Endodermal cell (in vitro differentiated cells): ENCODE measurements at regions not wholly inside any gene's neighbourhood (a gene's known extent, or its start where the extent isn't known, plus 50 kb on each side); places are given as distances from the start of the nearest gene placed in this dataset.

Experiments used
- DNase-seq: peaks from one replicate; pipeline ENCODE4 v3.0.0-alpha.2; 2017
- H3K27ac ChIP-seq: 2 replicates; pipeline ENCODE4 v1.5.1; 2013; ENCODE audit warnings: mild to moderate bottlenecking, low read depth, low read length, moderate library complexity
- H3K27me3 ChIP-seq: 2 replicates; pipeline ENCODE4 v1.6.1; 2013; ENCODE audit warnings: mild to moderate bottlenecking, low read length, moderate library complexity; ENCODE audit not compliant: insufficient read depth, control insufficient read depth, poor library complexity, severe bottlenecking
- H3K36me3 ChIP-seq: 2 replicates; pipeline ENCODE4 v1.7.0; 2013; ENCODE audit warnings: mild to moderate bottlenecking, low read length, moderate library complexity; ENCODE audit not compliant: control insufficient read depth, insufficient read depth
- H3K4me1 ChIP-seq: one replicate; pipeline ENCODE4 v1.7.0; 2013; ENCODE audit warnings: low read length; ENCODE audit not compliant: control insufficient read depth, insufficient read depth
- H3K4me3 ChIP-seq: 2 replicates; pipeline ENCODE4 v1.5.1; 2013; ENCODE audit warnings: mild to moderate bottlenecking, low read length, moderate library complexity
- H3K9ac ChIP-seq: 2 replicates; pipeline ENCODE4 v1.6.1; 2013; ENCODE audit warnings: mild to moderate bottlenecking, low read length, moderate library complexity; ENCODE audit not compliant: poor library complexity, severe bottlenecking; ENCODE audit errors: extremely low read depth
- H3K9me3 ChIP-seq: 2 replicates; pipeline ENCODE4 v1.6.1; 2013; ENCODE audit warnings: mild to moderate bottlenecking, low read length, moderate library complexity; ENCODE audit not compliant: control insufficient read depth
- H3K27ac Mint-ChIP-seq: 2 replicates; pipeline ENCODE4 v1.8.0; 2020; ENCODE audit warnings: mixed read lengths
- H3K27me3 Mint-ChIP-seq: 2 replicates; pipeline ENCODE4 v1.8.0; 2021; ENCODE audit warnings: mild to moderate bottlenecking, mixed read lengths; ENCODE audit not compliant: insufficient read depth
- H3K36me3 Mint-ChIP-seq: 2 replicates; pipeline ENCODE4 v1.8.0; 2020; ENCODE audit warnings: low read depth, mixed read lengths
- H3K4me1 Mint-ChIP-seq: 2 replicates; pipeline ENCODE4 v1.8.0; 2020; ENCODE audit warnings: mixed read lengths
- H3K4me3 Mint-ChIP-seq: 2 replicates; pipeline ENCODE4 v1.8.0; 2020; ENCODE audit warnings: mild to moderate bottlenecking, moderate library complexity, mixed read lengths
- H3K9me3 Mint-ChIP-seq: 2 replicates; pipeline ENCODE4 v1.8.0; 2020; ENCODE audit warnings: mild to moderate bottlenecking, mixed read lengths
- WGBS, 2 experiments: methylation state at CpG; one replicate each; pipeline versions ENCODE4 v1.1.5 to v1.1.7; 2013; ENCODE audit warnings: missing lambda C conversion rate in 2 of 2, mixed read lengths in 1 of 2; ENCODE audit not compliant: insufficient coverage in 1 of 2, insufficient read length in 1 of 2; 5-methylcytosine and 5-hydroxymethylcytosine counted together
- TF ChIP-seq, protein P1 (sequence below): fragments of 200-600 bp; sonication (generic); conservative IDR thresholded peaks from 2 replicates; pipeline ENCODE4 v1.5.0; 2021; ENCODE audit warnings: antibody characterized with exemption, mild to moderate bottlenecking

- TF ChIP-seq, protein P1, sequence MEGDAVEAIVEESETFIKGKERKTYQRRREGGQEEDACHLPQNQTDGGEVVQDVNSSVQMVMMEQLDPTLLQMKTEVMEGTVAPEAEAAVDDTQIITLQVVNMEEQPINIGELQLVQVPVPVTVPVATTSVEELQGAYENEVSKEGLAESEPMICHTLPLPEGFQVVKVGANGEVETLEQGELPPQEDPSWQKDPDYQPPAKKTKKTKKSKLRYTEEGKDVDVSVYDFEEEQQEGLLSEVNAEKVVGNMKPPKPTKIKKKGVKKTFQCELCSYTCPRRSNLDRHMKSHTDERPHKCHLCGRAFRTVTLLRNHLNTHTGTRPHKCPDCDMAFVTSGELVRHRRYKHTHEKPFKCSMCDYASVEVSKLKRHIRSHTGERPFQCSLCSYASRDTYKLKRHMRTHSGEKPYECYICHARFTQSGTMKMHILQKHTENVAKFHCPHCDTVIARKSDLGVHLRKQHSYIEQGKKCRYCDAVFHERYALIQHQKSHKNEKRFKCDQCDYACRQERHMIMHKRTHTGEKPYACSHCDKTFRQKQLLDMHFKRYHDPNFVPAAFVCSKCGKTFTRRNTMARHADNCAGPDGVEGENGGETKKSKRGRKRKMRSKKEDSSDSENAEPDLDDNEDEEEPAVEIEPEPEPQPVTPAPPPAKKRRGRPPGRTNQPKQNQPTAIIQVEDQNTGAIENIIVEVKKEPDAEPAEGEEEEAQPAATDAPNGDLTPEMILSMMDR = no peak
- H3K36me3 Mint-ChIP-seq = no peaks in the 10 kb centered on the region
- no peak overlapping the region for H3K4me3 Mint-ChIP-seq
- H3K27ac Mint-ChIP-seq = no peak overlapping the region
- no peaks in the 10 kb centered on the region for H3K36me3 ChIP-seq
- H3K27ac ChIP-seq = no peak overlapping the region
- H3K4me1 Mint-ChIP-seq = peaks cover 2% of the 10 kb centered on the region
- H3K27me3 ChIP-seq = no peaks in the 10 kb centered on the region
- no peak overlapping the region for H3K9ac ChIP-seq
- WGBS, 2 experiments = 72% methylated on average over 1 of the region's 1 CpG; no CpG with 5 or more reads in 1 of the 2 experiments
- peaks cover 4% of the 10 kb centered on the region for H3K9me3 Mint-ChIP-seq
- H3K4me1 ChIP-seq = no peaks in the 10 kb centered on the region
- H3K9me3 ChIP-seq = peaks cover 12% of the 10 kb centered on the region
- DNase-seq = no peak
- H3K4me3 ChIP-seq = no peak overlapping the region
- no peaks in the 10 kb centered on the region for H3K27me3 Mint-ChIP-seq
Observed at GRCh38 chr4:60879135-60879701, 320.9 kb upstream of the ADGRL3 start.

DNA sequence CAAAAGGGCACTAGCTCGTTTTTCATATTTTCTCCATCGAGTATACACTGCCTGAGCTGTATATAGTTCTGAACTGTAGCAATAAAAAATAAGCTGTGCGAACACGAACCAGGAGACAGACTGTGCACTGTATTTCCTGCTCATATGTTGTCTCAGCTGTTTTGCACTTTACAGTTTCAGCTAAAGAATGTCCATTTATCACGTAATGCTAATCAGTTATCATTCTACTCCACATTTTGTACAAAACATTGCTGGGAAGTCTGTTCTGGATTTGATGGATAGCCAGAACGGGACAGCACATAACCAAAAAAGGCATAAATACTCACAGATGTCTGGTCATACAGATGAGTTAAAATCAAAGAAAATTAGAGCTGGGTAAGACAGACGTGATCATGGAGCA is 315.5 kb upstream of the ADGRL3 start:
- H3K9me3 ChIP-seq = peaks cover 3% of the 10 kb centered on the region
- TF ChIP-seq, protein P1 = no peak
- Mint-ChIP-seq H3K4me3 (no peak overlapping the region), H3K27me3 (no peaks in the 10 kb centered on the region), H3K4me1 (peaks cover 2% of the 10 kb centered on the region), H3K27ac (no peak overlapping the region), H3K36me3 (no peaks in the 10 kb centered on the region), H3K9me3 (peaks cover 1% of the 10 kb centered on the region)
- H3K9ac ChIP-seq = no peak overlapping the region
- H3K27ac ChIP-seq = no peak overlapping the region
- 87 to 95% methylated on average over 3 to 7 of the region's 7 CpGs for WGBS, 2 experiments
- no peaks in the 10 kb centered on the region for H3K36me3 ChIP-seq
- no peaks in the 10 kb centered on the region for H3K4me1 ChIP-seq
- no peak for DNase-seq
- no peaks in the 10 kb centered on the region for H3K27me3 ChIP-seq
- no peak overlapping the region for H3K4me3 ChIP-seq

DNA sequence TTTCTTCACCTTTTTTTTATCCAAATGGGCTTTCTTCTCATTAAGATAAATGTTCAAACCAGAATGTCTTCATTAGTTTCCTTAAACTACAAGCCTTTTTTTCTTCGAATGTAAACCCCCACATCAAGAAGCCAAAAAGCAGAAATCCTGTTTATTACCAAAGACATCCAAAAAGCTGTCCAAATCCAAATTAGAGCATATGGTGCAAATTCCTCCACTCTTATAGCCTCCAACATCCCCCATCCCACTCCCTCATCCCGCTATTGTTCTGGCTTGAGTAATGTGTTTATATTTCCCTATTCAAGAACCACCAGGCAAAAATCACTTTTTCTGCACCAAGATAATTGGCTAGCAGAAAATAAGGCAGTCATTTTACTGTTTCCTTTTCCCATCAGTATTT is 315.1 kb upstream of the ADGRL3 start:
- Histone ChIP-seq H3K9me3 (no peaks in the 10 kb centered on the region), H3K36me3 (no peaks in the 10 kb centered on the region), H3K9ac (no peak overlapping the region), H3K4me1 (no peaks in the 10 kb centered on the region), H3K4me3 (no peak overlapping the region), H3K27me3 (no peaks in the 10 kb centered on the region), H3K27ac (no peak overlapping the region)
- Mint-ChIP-seq H3K27me3 (no peaks in the 10 kb centered on the region), H3K36me3 (no peaks in the 10 kb centered on the region), H3K27ac (no peak overlapping the region), H3K9me3 (no peaks in the 10 kb centered on the region), H3K4me3 (no peak overlapping the region), H3K4me1 (peaks cover 2% of the 10 kb centered on the region)
- WGBS, 2 experiments = 93 to 100% methylated on average over 1 to 2 of the region's 2 CpGs
- TF ChIP-seq, protein P1 = no peak
- no peak for DNase-seq
